GM21723 (cell line): ENCODE measurements at regions not wholly inside any gene's neighbourhood (a gene's known extent, or its start where the extent isn't known, plus 50 kb on each side); places are given as distances from the start of the nearest gene placed in this dataset.
"Not testable (repeated sequence)": the region's sequence is repeated elsewhere in the genome, so short reads cannot be mapped to it uniquely, and the experiment has no call there.

Source experiments
- ATAC-seq: cut with Tn5 transposase; IDR thresholded peaks from one replicate; pipeline ENCODE4 v1.9.1; 2021; ENCODE audit warnings: mild to moderate bottlenecking, moderate library complexity; ENCODE audit not compliant: unreplicated experiment

- ATAC-seq, result no peak
Measured at GRCh38 chr1:229907884-229908638, 159.0 kb upstream of the GALNT2 start.

- no peak for ATAC-seq
Measured at GRCh38 chr1:229908689-229909088, 158.3 kb upstream of the GALNT2 start.

- no peak for ATAC-seq
Measured at GRCh38 chr1:229913489-229913888, 153.5 kb upstream of the GALNT2 start.

- not testable (repeated sequence) for ATAC-seq
Measured at GRCh38 chr1:229919488-229919887, 147.6 kb upstream of the GALNT2 start.

GRCh38 chr1:229920683-229921082 is 146.4 kb upstream of the GALNT2 start:
- ATAC-seq, result no peak

GRCh38 chr1:229922249-229922648 is 144.8 kb upstream of the GALNT2 start:
- no peak for ATAC-seq

- ATAC-seq, result no peak
Measured at GRCh38 chr1:229924639-229925038, 142.4 kb upstream of the GALNT2 start.

GRCh38 chr1:229928767-229929166 is 138.3 kb upstream of the GALNT2 start:
- no peak for ATAC-seq

- ATAC-seq, result not testable (repeated sequence)
Measured at GRCh38 chr1:229931751-229932150, 135.3 kb upstream of the GALNT2 start.

GRCh38 chr1:229935157-229935556 is 131.9 kb upstream of the GALNT2 start:
- not testable (repeated sequence) for ATAC-seq

- no peak for ATAC-seq
Measured at GRCh38 chr1:229938551-229938950, 128.5 kb upstream of the GALNT2 start.

- no peak for ATAC-seq
Measured at GRCh38 chr1:229940684-229941083, 126.4 kb upstream of the GALNT2 start.

- no peak for ATAC-seq
Measured at GRCh38 chr1:229941160-229941559, 125.9 kb upstream of the GALNT2 start.

- no peak for ATAC-seq
Measured at GRCh38 chr1:229941831-229942230, 125.2 kb upstream of the GALNT2 start.

- ATAC-seq, result no peak
Measured at GRCh38 chr1:229942501-229942900, 124.5 kb upstream of the GALNT2 start.

GRCh38 chr1:229943148-229943714 is 123.8 kb upstream of the GALNT2 start:
- no peak for ATAC-seq

- ATAC-seq, result no peak
Measured at GRCh38 chr1:229943988-229944743, 122.9 kb upstream of the GALNT2 start.

- no peak for ATAC-seq
Measured at GRCh38 chr1:229945795-229946194, 121.2 kb upstream of the GALNT2 start.

- ATAC-seq, result no peak
Measured at GRCh38 chr1:229947968-229948367, 119.1 kb upstream of the GALNT2 start.

- ATAC-seq, result no peak
Measured at GRCh38 chr1:229948438-229948837, 118.6 kb upstream of the GALNT2 start.

- no peak for ATAC-seq
Measured at GRCh38 chr1:229949500-229949899, 117.5 kb upstream of the GALNT2 start.

GRCh38 chr1:229950020-229950419 is 117.0 kb upstream of the GALNT2 start:
- ATAC-seq, result no peak
